ENCODE measurements at regions not wholly inside any gene's neighbourhood (a gene's known extent, or its start where the extent isn't known, plus 50 kb on each side); places are given as distances from the start of the nearest gene placed in this dataset.

DNA sequence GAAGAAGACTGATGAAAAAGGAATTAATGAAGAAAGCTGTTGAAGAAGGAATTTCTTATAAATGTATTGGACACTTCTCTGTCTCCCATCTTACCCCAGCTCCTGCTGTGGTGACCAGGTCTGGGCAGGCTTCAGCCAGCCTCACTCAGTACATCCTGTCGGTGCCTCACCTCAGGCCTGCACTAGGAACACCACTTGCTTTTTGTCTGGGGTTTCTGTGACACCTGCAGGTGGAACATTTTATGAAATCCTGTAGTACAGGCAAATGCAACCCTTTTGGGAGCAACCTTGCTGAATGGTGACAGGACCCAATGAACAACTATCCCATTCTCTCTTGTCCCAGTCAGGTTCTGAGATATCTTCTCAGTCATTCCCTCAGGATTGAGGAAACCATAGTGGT lies 129.7 kb downstream of the PRDM13 start:
- H3K4me3 ChIP-seq (ENCODE audit: low read length): no peak overlapping the region
- TF ChIP-seq, protein P1, sequence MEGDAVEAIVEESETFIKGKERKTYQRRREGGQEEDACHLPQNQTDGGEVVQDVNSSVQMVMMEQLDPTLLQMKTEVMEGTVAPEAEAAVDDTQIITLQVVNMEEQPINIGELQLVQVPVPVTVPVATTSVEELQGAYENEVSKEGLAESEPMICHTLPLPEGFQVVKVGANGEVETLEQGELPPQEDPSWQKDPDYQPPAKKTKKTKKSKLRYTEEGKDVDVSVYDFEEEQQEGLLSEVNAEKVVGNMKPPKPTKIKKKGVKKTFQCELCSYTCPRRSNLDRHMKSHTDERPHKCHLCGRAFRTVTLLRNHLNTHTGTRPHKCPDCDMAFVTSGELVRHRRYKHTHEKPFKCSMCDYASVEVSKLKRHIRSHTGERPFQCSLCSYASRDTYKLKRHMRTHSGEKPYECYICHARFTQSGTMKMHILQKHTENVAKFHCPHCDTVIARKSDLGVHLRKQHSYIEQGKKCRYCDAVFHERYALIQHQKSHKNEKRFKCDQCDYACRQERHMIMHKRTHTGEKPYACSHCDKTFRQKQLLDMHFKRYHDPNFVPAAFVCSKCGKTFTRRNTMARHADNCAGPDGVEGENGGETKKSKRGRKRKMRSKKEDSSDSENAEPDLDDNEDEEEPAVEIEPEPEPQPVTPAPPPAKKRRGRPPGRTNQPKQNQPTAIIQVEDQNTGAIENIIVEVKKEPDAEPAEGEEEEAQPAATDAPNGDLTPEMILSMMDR (IDR thresholded peaks at IDR 0.05; ENCODE audit: insufficient read depth, low read depth, low read length, missing control alignments): no peak
- no peak for DNase-seq (ENCODE audit: low read depth)

DNA sequence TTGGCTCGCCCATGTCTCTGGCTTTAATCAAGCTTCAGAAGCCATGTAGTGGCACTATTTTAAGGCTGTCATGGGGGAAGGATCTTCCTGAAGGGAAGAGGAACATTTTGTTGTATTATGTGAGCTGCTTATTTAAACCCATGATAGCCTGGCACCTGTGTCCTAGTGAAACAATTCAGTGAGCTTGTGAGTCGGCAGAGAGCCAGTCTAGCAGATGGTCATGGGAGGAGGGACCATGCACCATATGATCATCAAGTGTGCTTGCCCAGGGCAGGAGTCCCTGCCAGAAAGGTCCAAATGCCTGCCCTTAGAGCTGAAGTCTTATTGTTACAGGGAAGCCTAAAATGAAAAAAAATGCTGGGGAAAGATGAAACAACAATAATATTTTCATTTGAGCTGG lies 132.9 kb downstream of the PRDM13 start:
- H3K4me3 ChIP-seq (ENCODE audit: low read length): no peak overlapping the region
- TF ChIP-seq, protein P1 (IDR thresholded peaks at IDR 0.05; ENCODE audit: insufficient read depth, low read depth, low read length, missing control alignments): no peak
- DNase-seq (ENCODE audit: low read depth): no peak

DNA sequence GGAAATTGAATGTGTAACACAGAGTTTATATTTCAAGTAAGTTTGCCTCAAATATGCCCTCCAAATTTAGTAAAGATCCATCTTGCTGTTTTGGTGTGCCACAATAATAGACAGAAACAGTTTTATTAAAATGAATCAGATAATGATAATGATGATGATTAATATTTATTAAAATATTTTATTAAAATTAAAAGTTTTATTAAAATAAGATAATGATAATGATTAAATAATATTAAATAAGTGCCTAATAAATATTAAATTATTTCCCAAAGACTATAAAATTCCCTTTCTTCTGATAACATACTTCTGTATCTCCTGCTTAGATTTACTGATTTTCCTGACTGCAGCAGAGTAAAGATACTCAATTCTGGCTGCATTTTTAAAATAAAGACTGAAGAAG lies 134.5 kb downstream of the PRDM13 start:
- H3K4me3 ChIP-seq (ENCODE audit: low read length): no peak overlapping the region
- DNase-seq (ENCODE audit: low read depth): no peak
- TF ChIP-seq, protein P1 (IDR thresholded peaks at IDR 0.05; ENCODE audit: insufficient read depth, low read depth, low read length, missing control alignments): no peak

DNA sequence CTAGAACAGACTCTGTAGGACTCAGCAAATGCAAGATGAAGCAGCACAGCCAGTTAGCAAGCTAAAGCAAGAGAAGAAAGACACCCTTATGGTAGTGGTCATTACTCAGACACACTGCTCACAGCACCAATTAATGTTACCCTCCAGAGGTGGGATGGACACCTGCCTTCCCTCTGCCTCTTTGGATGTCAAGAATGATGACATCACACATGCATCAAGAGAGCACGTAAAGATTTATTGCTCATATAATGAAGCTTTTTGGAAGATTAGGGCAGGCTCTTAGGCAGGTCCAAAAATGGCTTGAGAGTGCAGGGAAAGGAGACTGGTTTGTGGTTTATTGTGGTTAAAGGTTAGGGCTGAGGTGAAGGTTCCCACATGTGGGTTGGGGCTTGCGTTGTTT lies 137.0 kb downstream of the PRDM13 start:
- DNase-seq (ENCODE audit: low read depth): no peak
- TF ChIP-seq, protein P1 (IDR thresholded peaks at IDR 0.05; ENCODE audit: insufficient read depth, low read depth, low read length, missing control alignments): no peak
- no peak overlapping the region for H3K4me3 ChIP-seq (ENCODE audit: low read length)

DNA sequence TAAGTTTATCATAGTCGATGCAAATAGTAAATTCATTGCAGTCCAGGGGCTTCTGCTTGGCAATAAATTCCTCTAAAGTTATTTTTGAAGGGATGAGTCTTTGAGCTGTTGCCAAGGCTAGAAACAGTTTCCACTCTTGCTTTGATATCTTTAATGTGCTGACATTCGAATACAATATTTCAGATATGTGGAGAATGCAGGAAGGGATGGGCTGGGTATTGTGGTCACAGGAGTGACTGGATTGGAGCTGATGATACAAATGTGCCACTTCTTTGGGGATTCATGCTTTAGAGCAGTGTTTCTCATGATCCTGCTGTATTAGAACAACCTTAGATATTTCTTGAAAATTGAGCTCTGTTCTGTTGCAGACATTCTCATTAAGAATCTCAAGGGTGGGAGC lies 139.0 kb downstream of the PRDM13 start:
- H3K4me3 ChIP-seq (ENCODE audit: low read length): no peak overlapping the region
- no peak for DNase-seq (ENCODE audit: low read depth)
- TF ChIP-seq, protein P1 (IDR thresholded peaks at IDR 0.05; ENCODE audit: insufficient read depth, low read depth, low read length, missing control alignments): no peak

DNA sequence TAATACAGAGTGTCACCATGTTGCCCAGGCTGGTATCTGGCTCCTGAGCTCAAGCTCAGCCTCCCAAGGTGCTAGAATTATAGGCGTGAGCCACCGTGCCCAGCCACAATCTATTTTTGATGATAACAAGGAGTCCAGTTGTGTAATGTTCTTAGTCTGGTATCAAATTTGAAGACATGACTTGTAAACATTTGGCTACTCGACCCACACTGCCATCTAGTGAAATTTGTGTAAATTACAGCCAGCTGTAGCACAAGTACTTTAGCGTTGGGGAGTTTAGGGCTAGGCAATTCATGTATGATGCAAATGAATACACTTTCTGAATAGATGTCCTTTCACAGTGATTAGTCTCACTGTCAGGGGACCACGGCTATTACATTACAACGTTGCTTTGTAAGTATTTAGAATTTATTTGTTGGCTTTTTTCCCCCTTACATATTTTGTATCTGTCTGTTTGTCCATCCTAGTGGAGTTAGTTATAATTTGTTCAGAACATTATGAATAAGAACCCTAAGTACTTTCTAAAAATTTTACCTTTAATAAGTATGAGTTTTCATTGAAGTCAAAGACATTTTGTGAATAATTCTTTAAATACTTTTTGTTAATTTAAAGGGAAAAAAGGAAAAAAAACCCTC lies 139.7 kb downstream of the PRDM13 start:
- TF ChIP-seq, protein P1 (IDR thresholded peaks at IDR 0.05; ENCODE audit: insufficient read depth, low read depth, low read length, missing control alignments): peak; percentile 89
- peak; percentile 82 for DNase-seq (ENCODE audit: low read depth)
- H3K4me3 ChIP-seq (ENCODE audit: low read length): no peak overlapping the region

DNA sequence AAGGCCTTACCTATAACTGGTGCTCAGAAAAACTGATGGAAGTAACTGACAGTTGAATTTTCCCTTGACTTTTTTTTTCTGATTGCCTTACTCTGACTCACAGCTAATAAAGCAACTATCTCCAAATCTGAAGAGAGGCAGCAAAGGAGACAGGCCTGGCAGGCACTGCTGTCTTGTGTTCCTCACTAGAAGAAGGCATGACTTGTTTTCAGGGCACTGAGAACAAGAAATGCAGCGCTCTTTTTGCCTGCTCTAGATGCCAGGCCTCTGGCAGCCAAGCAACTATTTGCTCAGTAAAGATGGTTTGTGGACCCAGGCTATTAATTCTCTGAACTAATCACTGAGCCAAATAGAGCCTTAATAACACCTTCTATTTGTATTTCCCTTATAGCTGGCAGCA lies 155.1 kb downstream of the PRDM13 start:
- TF ChIP-seq, protein P1 (IDR thresholded peaks at IDR 0.05; ENCODE audit: insufficient read depth, low read depth, low read length, missing control alignments): no peak
- no peak overlapping the region for H3K4me3 ChIP-seq (ENCODE audit: low read length)
- no peak for DNase-seq (ENCODE audit: low read depth)

Measured in epithelial cell of esophagus (primary cell).